ENCODE measurements at regions not wholly inside any gene's neighbourhood (a gene's known extent, or its start where the extent isn't known, plus 50 kb on each side); places are given as distances from the start of the nearest gene placed in this dataset.

GRCh38 chr13:99120751-99121150, 79.9 kb upstream of the UBAC2 start:
- no peaks in the 10 kb centered on the region for H3K27me3 ChIP-seq (ENCODE audit: insufficient read depth, low read depth, severe bottlenecking)
- H3K36me3 ChIP-seq: no peaks in the 10 kb centered on the region
- no peak for TF ChIP-seq CTCF (IDR thresholded peaks at IDR 0.05; ENCODE audit: low read depth, low read length)
- no peaks in the 10 kb centered on the region for H3K9me3 ChIP-seq (ENCODE audit: severe bottlenecking)
- H3K27ac ChIP-seq: no peak overlapping the region
- DNase-seq: no peak
- no peak overlapping the region for H3K4me3 ChIP-seq (ENCODE audit: low read depth, low read length)

- Histone ChIP-seq H3K36me3 (no peaks in the 10 kb centered on the region), H3K9me3 (ENCODE audit: severe bottlenecking) (no peaks in the 10 kb centered on the region), H3K4me3 (ENCODE audit: low read depth, low read length) (no peak overlapping the region), H3K27ac (no peak overlapping the region), H3K27me3 (ENCODE audit: insufficient read depth, low read depth, severe bottlenecking) (no peaks in the 10 kb centered on the region)
- TF ChIP-seq CTCF (IDR thresholded peaks at IDR 0.05; ENCODE audit: low read depth, low read length): no peak
- DNase-seq: no peak
These were observed 78.5 kb upstream of the UBAC2 start for GRCh38 chr13:99122171-99122570.

GRCh38 chr13:99123101-99124045, 77.3 kb upstream of the UBAC2 start:
- no peaks in the 10 kb centered on the region for H3K36me3 ChIP-seq
- no peaks in the 10 kb centered on the region for H3K27me3 ChIP-seq (ENCODE audit: insufficient read depth, low read depth, severe bottlenecking)
- no peak for TF ChIP-seq CTCF (IDR thresholded peaks at IDR 0.05; ENCODE audit: low read depth, low read length)
- DNase-seq: no peak
- H3K27ac ChIP-seq: peak overlapping the region; percentile 47
- no peaks in the 10 kb centered on the region for H3K9me3 ChIP-seq (ENCODE audit: severe bottlenecking)
- H3K4me3 ChIP-seq (ENCODE audit: low read depth, low read length): peak overlapping the region; percentile 11

- peak; percentile 96 for DNase-seq
- no peak for TF ChIP-seq CTCF (IDR thresholded peaks at IDR 0.05; ENCODE audit: low read depth, low read length)
These were observed 76.6 kb upstream of the UBAC2 start for GRCh38 chr13:99124046-99124400.

GRCh38 chr13:99124794-99125316, 75.8 kb upstream of the UBAC2 start:
- H3K36me3 ChIP-seq: no peaks in the 10 kb centered on the region
- no peak for TF ChIP-seq CTCF (IDR thresholded peaks at IDR 0.05; ENCODE audit: low read depth, low read length)
- H3K4me3 ChIP-seq (ENCODE audit: low read depth, low read length): no peak overlapping the region
- no peaks in the 10 kb centered on the region for H3K27me3 ChIP-seq (ENCODE audit: insufficient read depth, low read depth, severe bottlenecking)
- H3K27ac ChIP-seq: peak overlapping the region; percentile 54
- H3K9me3 ChIP-seq (ENCODE audit: severe bottlenecking): no peaks in the 10 kb centered on the region
- no peak for DNase-seq

More at GRCh38 chr13:99124046-99124400, 76.6 kb upstream of the UBAC2 start:
- H3K27ac ChIP-seq: peak overlapping the region; percentile 54
- H3K27me3 ChIP-seq (ENCODE audit: insufficient read depth, low read depth, severe bottlenecking): no peaks in the 10 kb centered on the region
- H3K9me3 ChIP-seq (ENCODE audit: severe bottlenecking): no peaks in the 10 kb centered on the region
- no peaks in the 10 kb centered on the region for H3K36me3 ChIP-seq
- H3K4me3 ChIP-seq (ENCODE audit: low read depth, low read length): no peak overlapping the region
